GM12864 (cell line): ENCODE measurements at regions not wholly inside any gene's neighbourhood (a gene's known extent, or its start where the extent isn't known, plus 50 kb on each side); places are given as distances from the start of the nearest gene placed in this dataset.

Experiments used
- DNase-seq: peaks from one replicate; pipeline ENCODE4 v3.0.0-alpha.2; 2011; ENCODE audit warnings: low read depth
- H3K4me3 ChIP-seq: 2 replicates; pipeline ENCODE4 v1.5.1; 2011; ENCODE audit warnings: mild to moderate bottlenecking, low read depth, low read length, control low read depth
- CTCF ChIP-seq: IDR thresholded peaks from 2 replicates; pipeline ENCODE4 v1.5.1; 2011; ENCODE audit warnings: low read depth, mild to moderate bottlenecking, moderate library complexity, low read length, control low read depth, inconsistent platforms; ENCODE audit errors: missing control alignments

GRCh38 chr10:62705789-62706188, 98.7 kb upstream of the ADO start:
- no peak for TF ChIP-seq CTCF
- DNase-seq, result no peak
- no peak overlapping the region for H3K4me3 ChIP-seq

- TF ChIP-seq CTCF, result no peak
- peak; percentile 44 for DNase-seq
Observed at GRCh38 chr10:62707810-62708209, 96.7 kb upstream of the ADO start.

GRCh38 chr10:62708569-62708968, 96.0 kb upstream of the ADO start:
- no peak overlapping the region for H3K4me3 ChIP-seq
- TF ChIP-seq CTCF, result no peak
- DNase-seq, result no peak

More at GRCh38 chr10:62707810-62708209, 96.7 kb upstream of the ADO start:
- H3K4me3 ChIP-seq, result no peak overlapping the region; the same call in 1 of the 2 replicates

GRCh38 chr10:62709200-62709599, 95.3 kb upstream of the ADO start:
- DNase-seq, result no peak
- no peak overlapping the region for H3K4me3 ChIP-seq
- TF ChIP-seq CTCF, result no peak

GRCh38 chr10:62710182-62710581, 94.3 kb upstream of the ADO start:
- TF ChIP-seq CTCF, result no peak

GRCh38 chr10:62715383-62715782, 89.1 kb upstream of the ADO start:
- no peak for DNase-seq
- no peak overlapping the region for H3K4me3 ChIP-seq
- no peak for TF ChIP-seq CTCF

More at GRCh38 chr10:62710182-62710581, 94.3 kb upstream of the ADO start:
- no peak for DNase-seq
- no peak overlapping the region for H3K4me3 ChIP-seq

GRCh38 chr10:62718585-62718984, 85.9 kb upstream of the ADO start:
- no peak for TF ChIP-seq CTCF
- DNase-seq, result no peak
- H3K4me3 ChIP-seq, result no peak overlapping the region
